ENCODE measurements at regions not wholly inside any gene's neighbourhood (a gene's known extent, or its start where the extent isn't known, plus 50 kb on each side); places are given as distances from the start of the nearest gene placed in this dataset.

DNA sequence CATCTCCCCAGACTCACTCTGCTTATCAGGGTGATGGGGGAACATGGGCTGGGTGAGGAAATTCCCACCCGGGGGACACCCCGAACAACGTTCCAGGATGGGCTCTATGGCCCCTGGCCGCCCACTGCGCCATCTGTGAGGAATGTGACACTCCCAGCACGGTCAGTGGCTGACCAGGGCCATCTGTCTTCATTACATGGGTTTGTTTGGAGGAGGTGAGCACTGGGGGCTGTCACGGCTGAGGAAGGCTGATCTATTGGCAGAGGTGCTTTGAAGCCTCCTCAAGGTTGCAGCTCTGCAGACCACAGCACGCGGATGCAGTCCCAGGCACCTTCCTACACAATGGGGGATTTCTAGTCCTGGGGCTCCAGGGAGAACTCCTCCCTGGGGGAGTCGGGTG, 214.1 kb upstream of the FOXF1 start:
- ATAC-seq (no peak), DNase-seq (no peak)

DNA sequence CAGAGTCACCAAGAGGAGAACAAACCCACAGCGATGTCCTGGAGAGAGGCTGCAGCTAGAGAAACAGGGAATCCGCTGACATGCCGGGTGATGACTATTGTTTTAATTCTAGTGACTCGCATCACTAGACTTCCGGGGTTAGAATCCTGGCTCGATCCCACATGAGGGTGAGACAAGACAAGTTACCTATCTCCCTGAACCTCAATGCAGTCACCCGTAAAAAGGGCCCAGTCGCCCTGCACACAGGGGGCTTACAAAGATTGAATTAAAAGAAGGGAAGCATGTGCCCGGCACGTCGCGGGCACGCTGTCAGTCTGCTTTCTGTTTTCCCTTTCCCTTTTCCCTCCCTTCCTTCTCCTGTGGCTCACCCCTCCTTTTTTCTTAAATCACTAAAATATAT, 212.9 kb upstream of the FOXF1 start:
- no peak for ATAC-seq
- no peak for DNase-seq

DNA sequence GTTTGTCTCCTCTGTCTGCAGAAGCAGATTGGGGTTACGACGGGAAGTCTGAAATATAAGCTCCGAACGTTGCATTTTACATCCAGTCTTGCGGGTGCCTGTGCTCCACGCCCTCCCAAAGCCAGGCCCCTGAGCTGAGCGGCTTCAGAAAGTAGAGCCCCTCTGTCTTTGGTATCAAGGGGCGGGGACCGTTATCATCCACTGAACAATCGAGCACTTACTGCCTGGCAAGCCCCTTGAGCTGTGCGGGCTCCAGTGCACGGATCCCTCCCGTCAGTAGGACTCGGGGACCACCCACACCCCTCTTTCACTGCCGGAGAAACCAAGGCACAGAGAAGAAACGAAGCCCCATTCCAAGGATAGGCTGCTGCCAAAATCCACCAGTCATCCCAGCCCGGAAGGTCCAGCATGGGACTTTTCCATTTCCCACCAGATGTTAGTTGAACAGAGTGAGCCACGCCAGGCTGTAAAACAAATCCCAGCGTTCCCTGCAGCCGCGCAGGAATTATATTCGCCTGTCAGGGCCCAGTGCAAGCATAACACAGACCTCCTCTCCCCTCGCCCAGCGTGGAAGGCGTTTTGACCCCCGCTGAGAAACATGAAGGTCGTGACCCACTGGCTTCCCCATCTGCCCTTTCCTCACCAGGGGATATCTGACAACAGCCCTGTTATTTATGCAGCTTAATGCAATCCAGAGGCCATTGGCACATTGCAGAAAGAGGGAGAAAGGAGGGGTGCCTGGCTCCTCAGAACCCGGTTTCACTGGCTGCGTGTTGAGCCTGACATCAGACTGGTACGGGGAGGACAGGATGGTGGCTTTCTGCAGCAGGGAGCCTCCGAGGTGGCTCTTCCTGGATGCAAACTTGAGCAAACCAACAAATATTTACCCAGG, 212.2 kb upstream of the FOXF1 start:
- no peak for DNase-seq
- ATAC-seq: no peak

DNA sequence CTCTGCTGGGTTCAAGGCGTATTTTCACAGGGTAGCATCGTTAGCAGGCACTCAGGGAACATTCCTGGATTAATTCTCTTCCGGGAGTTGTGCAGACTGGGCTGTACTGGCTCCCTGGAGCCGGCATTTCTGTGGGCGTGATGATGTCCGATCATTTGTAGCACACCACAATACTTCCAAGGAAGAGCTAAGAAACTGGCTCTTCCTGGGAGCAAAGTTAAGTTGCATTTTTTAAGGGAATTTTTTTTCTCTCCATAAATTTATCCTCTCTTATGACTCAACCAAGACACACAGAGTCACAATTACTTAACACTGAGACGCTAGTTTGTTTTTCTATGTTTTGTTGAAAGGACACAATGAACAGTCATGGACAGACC, 211.6 kb upstream of the FOXF1 start:
- ATAC-seq (no peak), DNase-seq (no peak)

DNA sequence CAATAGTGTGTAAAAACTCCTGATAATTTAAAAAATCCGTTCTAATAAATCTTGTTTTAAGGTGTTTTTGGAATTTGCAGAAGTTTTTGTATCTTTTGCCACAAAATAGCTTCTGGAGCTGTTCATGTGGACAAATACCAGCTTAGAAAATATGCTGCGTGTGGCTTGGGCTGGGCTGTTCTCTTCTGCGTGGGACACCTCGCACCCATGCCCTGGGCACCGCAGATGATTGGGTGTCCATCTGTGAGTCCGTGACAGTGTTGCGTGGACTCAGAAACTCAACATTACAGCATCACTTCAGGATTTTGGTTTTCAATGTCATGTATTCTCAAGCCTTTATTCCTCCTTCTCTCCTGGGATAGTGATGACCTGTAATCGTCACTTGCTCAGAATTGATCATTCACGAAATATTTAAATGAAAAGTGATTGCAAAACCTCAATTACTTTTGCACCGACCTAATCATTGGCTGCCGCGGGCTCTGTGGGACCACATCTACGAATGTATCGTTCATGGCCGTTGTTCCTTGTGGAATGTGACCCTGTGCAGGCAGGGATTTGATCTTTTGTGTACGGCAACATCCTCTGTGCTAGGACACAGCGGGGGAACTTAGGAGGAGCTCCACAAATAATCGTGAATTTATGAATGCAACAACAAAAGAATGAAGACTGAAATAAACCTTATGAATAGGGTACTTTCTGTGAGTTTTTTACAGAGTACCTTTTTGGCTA, 210.3 kb upstream of the FOXF1 start:
- ATAC-seq: no peak
- no peak for DNase-seq

DNA sequence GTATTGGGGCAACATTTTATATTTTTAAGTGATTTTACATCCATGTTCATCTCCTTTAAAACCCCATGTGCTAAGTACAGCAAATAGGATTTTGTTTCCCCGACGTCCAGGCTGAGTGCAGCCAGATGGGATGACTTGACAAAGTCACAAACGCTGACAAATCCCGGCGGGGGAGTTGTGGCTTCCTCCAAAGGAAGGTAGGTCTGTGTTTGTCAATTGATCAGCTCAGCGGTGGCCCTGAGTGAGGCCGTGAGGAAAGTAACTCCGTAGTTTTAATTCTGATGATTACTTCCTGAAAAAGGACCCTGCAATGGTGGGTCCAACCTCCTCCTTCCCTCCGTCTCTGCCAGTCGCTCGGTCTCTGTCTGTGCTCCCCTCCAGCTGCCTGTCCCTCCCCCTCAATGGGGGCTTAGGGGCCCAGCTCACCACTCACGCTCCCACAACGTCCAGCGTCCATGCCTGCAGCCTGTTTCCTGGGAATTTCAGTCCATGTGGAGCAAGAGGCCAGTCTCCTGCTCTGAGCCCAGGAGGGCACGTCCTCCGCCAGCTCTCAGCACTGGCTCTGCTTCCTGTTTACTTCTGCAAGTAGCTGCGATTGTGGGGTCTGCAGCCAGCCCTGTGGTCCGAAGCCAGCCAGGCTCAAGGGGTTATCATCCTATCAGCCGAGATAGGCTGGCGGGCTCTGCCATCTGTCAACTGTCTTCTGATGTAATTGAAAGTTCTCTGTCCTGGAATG, 209.4 kb upstream of the FOXF1 start:
- ATAC-seq: no peak
- DNase-seq: no peak

DNA sequence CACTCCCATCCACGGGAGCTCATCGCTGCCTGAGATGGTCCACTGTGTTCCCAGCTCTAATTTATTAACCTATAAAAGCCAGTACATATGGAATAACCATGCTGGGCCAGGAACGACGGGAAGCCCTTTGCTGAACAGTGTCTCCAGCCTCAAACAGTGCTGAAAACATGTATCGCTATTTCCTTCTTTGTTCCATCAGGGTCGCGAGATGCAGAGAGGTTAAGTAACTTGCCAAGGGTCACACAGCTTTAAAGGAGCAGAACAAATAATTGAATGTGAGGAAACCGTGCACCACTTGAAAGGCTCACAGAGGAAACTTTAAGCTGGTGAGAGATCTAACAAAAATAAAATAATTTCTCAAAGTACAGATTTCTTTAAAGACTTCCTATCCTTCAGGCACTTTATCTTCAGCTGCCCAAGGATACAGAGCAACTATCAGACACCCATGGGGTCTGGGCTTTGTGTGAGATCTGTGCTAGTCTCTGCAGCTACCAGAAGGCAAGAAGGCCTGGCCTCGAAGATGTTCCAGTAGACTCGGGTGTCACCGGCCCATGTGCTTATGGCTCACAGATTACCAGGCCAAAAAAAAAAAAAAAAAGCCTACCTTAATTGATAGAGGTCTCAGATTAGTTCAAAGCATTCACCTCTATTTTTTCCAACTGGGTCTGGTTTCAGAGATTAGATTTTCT, 207.8 kb upstream of the FOXF1 start:
- DNase-seq: no peak
- no peak for ATAC-seq

DNA sequence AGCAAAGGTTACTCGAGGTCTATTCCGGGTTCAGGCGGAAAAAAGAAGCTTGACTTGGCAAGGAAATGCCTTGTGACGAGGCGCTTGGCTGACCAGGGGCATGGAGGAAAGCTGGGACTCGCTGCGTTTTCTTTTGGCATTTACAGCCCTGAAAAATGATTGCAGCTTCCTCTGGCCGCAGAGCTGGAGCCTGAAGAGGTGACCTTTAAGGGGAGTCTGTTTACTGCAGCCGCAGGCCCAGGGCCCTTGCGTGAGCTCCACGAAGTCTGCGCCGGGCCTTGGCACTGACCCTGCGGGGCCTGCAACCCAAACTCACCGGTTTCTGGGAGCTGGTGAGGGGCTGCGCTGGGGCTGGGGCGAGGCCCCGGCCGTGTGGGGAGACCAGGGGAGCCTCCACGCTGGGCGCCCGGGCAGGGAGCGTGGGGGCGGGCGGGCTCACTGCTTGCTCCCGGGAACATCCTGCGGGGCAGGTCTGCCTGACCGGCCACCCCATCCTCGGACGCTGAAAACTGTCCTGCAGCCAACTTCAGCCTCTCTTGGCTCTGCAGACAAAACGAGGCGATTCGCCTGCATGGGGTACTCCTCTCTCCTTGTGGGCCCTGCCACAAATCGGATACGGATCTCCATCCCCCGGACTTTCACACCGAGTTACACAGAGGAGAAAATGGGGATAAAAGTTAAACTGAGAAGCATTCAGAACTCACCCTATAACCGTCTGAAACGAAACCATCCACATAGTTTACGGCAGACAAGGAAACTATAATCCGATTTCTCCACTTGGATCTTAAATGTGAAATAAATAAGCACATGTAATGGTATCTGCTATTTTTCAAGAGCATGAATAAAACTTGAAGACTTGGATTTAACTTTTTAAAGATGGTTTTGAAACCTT, 206.3 kb upstream of the FOXF1 start:
- DNase-seq (no peak), ATAC-seq (no peak)

DNA sequence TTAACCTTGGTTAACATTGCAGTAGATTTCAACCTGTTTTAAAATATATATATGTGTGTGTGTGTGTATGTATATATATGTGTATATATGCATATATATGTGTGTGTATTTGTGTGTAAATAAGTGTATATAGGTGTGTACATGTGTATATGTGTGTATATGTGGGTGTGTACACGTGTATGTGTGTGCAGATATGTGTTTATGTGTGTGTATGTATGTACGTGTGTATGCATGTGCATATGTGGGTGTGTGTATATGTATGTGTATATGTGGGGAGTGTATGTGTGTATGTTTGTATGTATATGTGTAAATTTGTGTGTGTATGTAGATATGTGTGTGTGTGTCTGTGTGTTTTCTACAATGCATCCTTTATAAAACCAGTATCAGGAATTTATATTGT, 205.5 kb upstream of the FOXF1 start:
- DNase-seq: no peak

DNA sequence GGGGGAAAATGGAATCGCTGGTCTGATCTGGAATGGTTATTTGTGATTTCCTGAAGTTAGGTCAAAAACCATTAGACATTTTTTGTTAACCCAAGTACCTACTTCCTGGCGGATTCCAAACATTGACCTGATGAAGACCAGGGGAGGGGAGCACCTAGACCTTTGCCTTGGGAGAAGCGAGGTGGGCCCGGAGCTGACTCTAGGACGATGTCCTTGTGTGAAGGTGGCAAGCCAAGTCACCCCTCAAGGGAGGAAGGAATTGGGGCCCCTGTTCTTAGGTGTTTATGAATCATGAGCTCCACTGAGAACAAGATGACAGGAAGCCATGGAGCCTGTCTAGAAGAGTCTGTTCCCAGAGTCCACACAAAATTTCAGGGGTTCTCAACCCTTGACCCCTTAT, 204.9 kb upstream of the FOXF1 start:
- no peak for ATAC-seq
- DNase-seq: no peak

More for the DNA sequence above, 205.5 kb upstream of the FOXF1 start:
- ATAC-seq: no peak

DNA sequence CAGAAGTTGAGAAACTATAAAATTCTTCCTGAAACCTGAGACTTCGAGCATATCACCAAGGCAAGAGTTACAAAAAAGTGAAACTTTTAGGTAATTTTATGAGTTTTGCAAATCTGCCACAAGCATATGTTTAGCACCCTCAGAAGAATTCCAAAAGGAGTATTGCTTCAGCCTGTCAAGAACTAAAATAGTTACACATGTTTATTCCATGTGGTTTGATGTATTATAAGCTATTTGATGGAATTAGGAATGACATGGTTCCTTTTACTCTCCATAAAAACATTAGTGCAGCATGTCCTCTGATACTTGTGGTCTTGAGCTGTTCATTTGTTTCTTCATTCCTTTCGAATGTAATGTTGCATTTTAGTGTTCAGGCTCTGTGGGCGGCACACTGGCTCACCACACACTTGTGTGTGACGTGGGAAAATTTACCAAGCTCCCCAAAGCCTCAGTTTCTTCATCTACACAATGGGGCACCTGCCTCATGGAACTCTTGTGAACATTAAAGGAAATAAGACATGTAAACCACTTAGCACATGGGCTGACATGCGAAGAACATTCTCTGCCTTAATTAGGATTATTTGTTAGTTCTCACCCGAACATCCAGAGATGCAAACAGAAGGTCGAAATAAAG, 204.2 kb upstream of the FOXF1 start:
- ATAC-seq (no peak), DNase-seq (no peak)

DNA sequence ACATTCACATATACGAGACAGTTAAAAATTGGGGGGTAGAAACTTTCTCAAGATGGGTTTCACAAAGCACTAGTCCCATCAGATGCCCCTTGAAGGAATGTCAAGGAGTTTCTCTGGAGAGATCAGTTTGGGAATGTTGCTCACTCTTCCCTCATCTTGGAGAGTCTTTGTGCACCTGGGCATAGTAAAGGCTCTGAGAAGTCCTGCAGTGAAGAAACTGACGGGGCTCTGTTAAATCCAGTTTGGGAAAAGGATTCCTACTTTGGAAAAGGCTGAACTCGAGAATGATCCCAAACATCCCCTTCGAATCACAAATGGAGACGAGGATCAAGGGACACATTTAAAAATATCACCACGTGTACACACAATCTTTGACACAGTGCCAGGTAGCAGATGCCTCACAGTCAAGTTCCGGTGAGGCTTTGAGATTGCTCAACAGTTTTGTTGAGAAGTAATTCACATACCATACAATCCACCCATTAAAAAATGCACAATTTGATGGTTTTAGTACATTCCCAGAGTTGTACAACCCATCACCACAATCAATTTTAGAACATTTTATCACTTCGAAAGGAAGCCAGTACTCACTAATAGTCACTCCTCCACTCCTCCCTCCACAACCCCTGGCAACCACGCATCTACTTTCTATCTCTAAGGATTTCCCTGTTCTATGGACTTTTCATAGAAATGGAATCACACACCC, 203.4 kb upstream of the FOXF1 start:
- DNase-seq: no peak

DNA sequence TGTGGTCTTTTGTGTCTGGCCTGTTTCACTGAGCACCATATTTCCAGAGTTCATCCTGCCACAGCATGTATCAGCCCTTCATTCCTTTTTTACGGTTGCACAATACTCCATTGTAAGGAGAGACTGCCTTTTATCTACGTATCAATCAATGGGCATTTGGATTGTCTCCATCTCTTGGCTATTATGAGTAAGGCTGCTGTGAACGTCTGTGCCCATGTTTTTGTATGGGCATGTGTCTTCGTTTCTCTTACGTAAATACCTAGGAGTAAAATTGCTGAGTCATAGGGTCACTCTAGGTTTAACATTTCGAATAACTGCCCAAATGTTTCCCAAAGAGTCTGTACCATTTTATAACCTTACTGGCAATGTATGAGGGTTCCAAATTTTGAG, 202.8 kb upstream of the FOXF1 start:
- no peak for DNase-seq
- no peak for ATAC-seq

More for the DNA sequence above, 203.4 kb upstream of the FOXF1 start:
- no peak for ATAC-seq

DNA sequence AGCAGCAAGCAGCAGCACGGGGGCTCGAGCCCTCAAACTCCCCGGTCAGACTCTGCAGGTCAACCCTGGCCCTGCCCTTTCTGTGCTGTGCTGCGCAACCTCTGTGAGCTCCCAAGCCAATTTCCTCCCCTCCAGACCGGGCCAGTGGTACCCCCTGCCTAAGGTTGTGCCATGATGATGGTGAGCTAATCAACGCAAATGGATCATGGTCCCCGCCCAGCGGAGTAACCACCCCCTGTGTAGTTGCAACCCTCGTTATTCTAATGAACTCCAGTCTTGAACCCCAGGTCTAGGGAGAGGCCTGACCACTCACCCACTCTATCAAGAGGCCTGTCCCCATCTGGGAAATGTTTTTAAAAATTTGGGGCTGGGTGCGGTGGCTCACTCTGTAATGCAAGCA, 201.8 kb upstream of the FOXF1 start:
- ATAC-seq (no peak), DNase-seq (no peak)

DNA sequence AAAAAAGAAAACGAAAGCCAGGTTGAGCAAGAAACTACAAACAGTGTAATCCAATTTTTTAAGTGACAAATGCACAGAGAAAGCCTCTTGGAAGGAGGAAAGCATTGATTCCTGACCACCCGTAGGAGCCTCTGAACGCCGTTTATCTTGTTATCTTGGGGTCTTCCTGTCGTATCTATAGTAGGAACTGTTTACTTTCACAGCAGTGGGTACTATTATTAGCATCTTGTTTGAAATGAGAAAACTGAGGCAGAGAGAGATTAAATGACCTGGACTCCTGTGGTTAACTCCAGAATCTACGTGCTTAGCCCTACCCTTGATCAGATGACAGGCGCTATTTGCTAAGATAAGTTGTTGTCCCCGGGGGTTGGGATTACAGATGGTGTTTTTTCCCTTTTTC, 196.7 kb upstream of the FOXF1 start:
- DNase-seq: no peak
- ATAC-seq: no peak

DNA sequence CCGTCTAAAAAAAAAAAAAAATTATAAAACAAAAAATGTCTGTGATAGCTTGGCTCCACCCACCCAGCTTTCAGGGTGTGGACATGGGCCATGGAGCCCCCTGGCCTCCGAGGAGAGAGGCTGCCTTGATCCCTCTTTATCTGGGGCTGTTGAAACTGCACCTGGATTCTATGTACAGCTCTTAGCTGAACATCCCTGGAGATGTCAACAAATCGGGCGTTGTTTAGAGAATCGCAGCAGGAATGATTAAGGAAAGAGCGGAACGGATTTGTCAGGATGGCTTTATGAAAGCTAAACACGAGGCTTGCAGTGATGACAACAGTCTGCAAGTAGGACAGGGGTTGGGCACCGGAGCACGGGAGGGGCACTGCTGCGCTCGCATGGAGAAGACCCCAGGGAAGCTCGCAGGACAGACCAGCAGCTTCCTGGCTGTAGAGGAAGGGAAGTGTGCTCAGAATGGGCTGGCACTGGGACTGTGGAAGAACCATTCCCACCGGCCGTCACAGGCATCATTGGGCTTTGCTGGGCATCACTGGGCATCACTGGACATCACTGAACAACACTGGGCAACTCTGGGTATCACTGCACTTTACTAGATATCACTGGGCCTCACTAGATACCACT, 195.8 kb upstream of the FOXF1 start:
- no peak for DNase-seq
- no peak for ATAC-seq

DNA sequence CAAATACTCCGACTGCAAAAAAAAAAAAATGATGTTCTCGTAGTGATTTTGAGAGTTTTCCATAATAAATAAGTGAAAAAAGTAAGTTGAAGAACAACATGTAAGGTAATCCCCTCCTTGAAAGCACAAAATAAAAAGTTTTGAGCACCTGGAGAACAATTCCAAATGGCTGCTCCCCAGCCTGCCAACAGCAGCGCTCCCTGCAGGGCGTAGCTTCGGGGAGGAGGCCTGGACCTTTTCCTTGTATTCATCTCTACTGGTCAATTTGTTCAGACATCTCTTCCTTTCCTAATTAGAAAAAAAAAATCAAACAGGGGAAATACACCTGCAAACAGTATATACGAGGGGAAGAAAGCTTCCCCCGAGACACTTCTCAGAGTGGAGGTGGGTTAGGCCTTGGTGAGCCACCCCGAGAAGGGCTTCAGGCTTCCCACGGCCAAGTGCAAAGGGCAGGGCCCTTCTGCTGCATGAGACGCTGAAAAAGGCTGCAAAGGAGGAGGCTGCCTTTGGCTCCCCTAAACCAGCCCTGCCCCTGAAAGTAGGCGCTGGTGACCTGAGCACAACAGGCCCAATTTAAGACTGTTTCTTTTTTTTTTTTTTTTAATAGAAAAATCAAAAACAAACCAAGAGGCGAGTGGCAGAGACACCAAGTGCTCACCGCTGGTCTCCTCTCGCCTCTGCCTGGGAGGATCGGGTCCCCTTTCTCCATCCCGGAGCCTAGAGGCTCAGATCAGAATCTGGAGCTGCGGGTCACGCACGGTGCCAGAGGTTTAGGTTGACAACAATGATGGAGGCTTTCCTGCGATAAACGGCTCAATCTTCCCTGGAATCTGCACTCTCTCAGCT, 193.1 kb upstream of the FOXF1 start:
- DNase-seq (no peak), ATAC-seq (no peak)

DNA sequence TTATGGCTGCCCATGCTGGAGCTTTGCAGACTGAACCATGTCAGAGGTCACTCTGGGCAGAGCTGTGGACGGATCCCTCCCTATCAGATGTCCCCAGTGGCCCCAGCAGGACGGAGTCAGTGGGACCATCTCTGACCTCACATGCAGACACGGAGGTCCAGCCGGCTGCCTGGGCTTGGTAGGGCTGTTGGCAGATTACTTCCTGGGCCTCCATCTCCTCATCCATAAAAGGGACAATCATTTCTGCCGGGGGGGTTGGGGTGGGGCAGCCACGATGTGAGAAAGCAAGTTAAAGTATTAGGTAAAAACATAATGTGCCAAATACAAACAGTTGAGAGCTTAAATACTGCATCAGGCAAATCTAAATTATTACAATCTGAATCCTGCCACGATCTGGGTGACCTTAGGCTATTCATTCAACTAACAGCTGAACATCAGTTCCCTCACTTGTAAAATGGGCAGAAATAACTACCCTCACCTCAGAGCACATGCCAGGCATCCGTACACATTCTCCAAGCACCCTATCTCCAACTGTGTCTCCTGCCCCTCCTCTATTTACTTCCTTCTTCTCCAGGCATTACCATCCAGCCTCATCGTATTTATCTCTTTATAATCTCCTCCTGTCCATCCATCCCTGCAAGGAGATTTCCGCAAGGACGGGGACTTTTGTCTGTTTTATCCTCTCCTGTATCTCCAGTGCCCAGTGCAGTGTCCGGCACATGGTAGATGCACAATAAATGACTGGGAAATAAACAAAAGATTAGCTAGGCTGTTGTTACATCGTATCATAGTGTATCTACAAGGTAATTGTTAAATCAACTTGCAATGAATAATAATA, 192.3 kb upstream of the FOXF1 start:
- DNase-seq (no peak), ATAC-seq (peak; percentile 38)
